H1 (cell line): ENCODE measurements at regions not wholly inside any gene's neighbourhood (a gene's known extent, or its start where the extent isn't known, plus 50 kb on each side); places are given as distances from the start of the nearest gene placed in this dataset.

Experiments used
- BCL11A ChIP-seq, 2 experiments: IDR thresholded peaks; one replicate each; pipeline ENCODE4 v1.6.1; 2011; ENCODE audit warnings: low read depth in 2 of 2, low read length in 2 of 2, mild to moderate bottlenecking in 2 of 2
- CTCF ChIP-seq, 3 experiments: IDR thresholded peaks; 1 replicate in 2 of 3; 2 replicates in 1 of 3; pipeline versions ENCODE4 v1.5.1 to v1.6.1; 2011; ENCODE audit warnings: low read length in 3 of 3, mild to moderate bottlenecking in 3 of 3, inconsistent platforms in 2 of 3, low read depth in 1 of 3, moderate library complexity in 1 of 3; ENCODE audit not compliant: insufficient read depth in 1 of 3; ENCODE audit errors: control extremely low read depth in 1 of 3
- EP300 ChIP-seq, 2 experiments: IDR thresholded peaks; 1 replicate in 1 of 2; 2 replicates in 1 of 2; pipeline ENCODE4 v1.6.1; 2011 to 2012; ENCODE audit warnings: low read depth in 2 of 2, low read length in 2 of 2, mild to moderate bottlenecking in 2 of 2, borderline replicate concordance in 1 of 2, inconsistent platforms in 1 of 2, moderate library complexity in 1 of 2
- EZH2 ChIP-seq: fragments of 200-600 bp; sonication (generic); IDR thresholded peaks from 2 replicates; pipeline ENCODE4 v1.7.1; 2012; ENCODE audit warnings: low read depth, mild to moderate bottlenecking, moderate library complexity, low read length, inconsistent platforms; ENCODE audit not compliant: severe bottlenecking
- POLR2A ChIP-seq, 2 experiments: IDR thresholded peaks; 1 replicate in 1 of 2; 2 replicates in 1 of 2; pipeline ENCODE4 v1.6.1; 2011; ENCODE audit warnings: low read depth in 2 of 2, low read length in 2 of 2, mild to moderate bottlenecking in 2 of 2; ENCODE audit errors: control extremely low read depth in 1 of 2
- POLR2AphosphoS5 ChIP-seq: IDR thresholded peaks from 2 replicates; pipeline ENCODE4 v1.6.1; 2011; ENCODE audit warnings: low read depth, low read length
- RNF2 ChIP-seq: fragments of 200-900, 300-1000 bp; sonication (generic); IDR thresholded peaks from 2 replicates; pipeline ENCODE4 v1.7.1; 2016; ENCODE audit warnings: borderline replicate concordance, low read depth, mild to moderate bottlenecking, antibody characterized with exemption, low read length; ENCODE audit not compliant: poor library complexity, severe bottlenecking; ENCODE audit errors: missing control alignments
- SIN3A ChIP-seq, 2 experiments: IDR thresholded peaks in 1 of 2; conservative IDR thresholded peaks in 1 of 2; 2 replicates each; pipeline ENCODE4 v1.6.1; 2011 to 2012; ENCODE audit warnings: low read length in 2 of 2, improper control_type of control experiment in 1 of 2, low read depth in 1 of 2, mild to moderate bottlenecking in 1 of 2
- ZNF274 ChIP-seq: IDR thresholded peaks from 2 replicates; pipeline ENCODE4 v1.7.0; 2012; ENCODE audit warnings: low read length, borderline replicate concordance; ENCODE audit errors: extremely low read depth

- TF ChIP-seq SIN3A (conservative IDR thresholded peaks at IDR 0.05 in 1 of 2, IDR thresholded peaks at IDR 0.05 in 1 of 2; ENCODE audit: low read depth in 1 of 2, low read length in 2 of 2) (no peak), POLR2AphosphoS5 (no peak), POLR2A (IDR thresholded peaks at IDR 0.05; ENCODE audit: control extremely low read depth in 1 of 2, low read depth in 2 of 2, low read length in 2 of 2) (no peak), EZH2 (no peak), EP300 (IDR thresholded peaks at IDR 0.05; ENCODE audit: borderline replicate concordance in 1 of 2, low read depth in 2 of 2, low read length in 2 of 2) (no peak), BCL11A (IDR thresholded peaks at IDR 0.05; ENCODE audit: low read depth in 2 of 2, low read length in 2 of 2) (no peak), ZNF274 (no peak), RNF2 (no peak), CTCF (IDR thresholded peaks at IDR 0.05; ENCODE audit: control extremely low read depth in 1 of 3, insufficient read depth in 1 of 3, low read depth in 1 of 3, low read length in 3 of 3) (no peak)
Measured at GRCh38 chr3:162295323-162295983, 798.8 kb downstream of the OTOL1 start.
